H1 (cell line): ENCODE measurements at regions not wholly inside any gene's neighbourhood (a gene's known extent, or its start where the extent isn't known, plus 50 kb on each side); places are given as distances from the start of the nearest gene placed in this dataset.

Experiments used
- CTCF ChIA-PET: fragments of 300-600 bp; sonication (Branson Sonifier 250); formaldehyde crosslinking; loops from one replicate; lab custom pipeline; 2021; ENCODE audit not compliant: partially characterized antibody; lab: Charles Lee
- POLR2A ChIA-PET: fragments of 300-600 bp; sonication (Branson Sonifier 250); formaldehyde crosslinking; loops from one replicate; lab custom pipeline; 2021; ENCODE audit warnings: inconsistent platforms; ENCODE audit not compliant: partially characterized antibody; lab: Charles Lee
- DNase-seq, 2 experiments: peaks; one replicate each; pipeline versions ENCODE4 v3.0.0 to v3.0.0-alpha.2; 2010 to 2022; ENCODE audit warnings: low spot score in 2 of 2, low read depth in 1 of 2, mixed read lengths in 1 of 2
- FAIRE-seq: peaks from 2 replicates; lab custom pipeline; 2011; peaks lifted over from hg19 to GRCh38; lab: Jason Lieb, UNC
- H2AFZ ChIP-seq: 2 replicates; pipeline ENCODE4 v1.8.1; 2012; ENCODE audit warnings: low read length, inconsistent platforms
- H2AK5ac ChIP-seq: 2 replicates; pipeline ENCODE4 v1.6.1; 2013; ENCODE audit warnings: low read depth, low read length
- H2BK120ac ChIP-seq: replicated peaks from 2 replicates; pipeline ENCODE3; 2013; ENCODE audit warnings: low read depth, low read length, inconsistent platforms
- H2BK12ac ChIP-seq: 2 replicates; pipeline ENCODE4 v1.6.1; 2013; ENCODE audit warnings: low read depth, low read length
- H2BK15ac ChIP-seq: 2 replicates; pipeline ENCODE4 v1.6.1; 2013; ENCODE audit warnings: low read length
- H2BK20ac ChIP-seq: 2 replicates; pipeline ENCODE4 v1.6.1; 2013; ENCODE audit warnings: low read length
- H2BK5ac ChIP-seq: 2 replicates; pipeline ENCODE4 v1.6.1; 2013; ENCODE audit warnings: low read depth, low read length
- H3K14ac ChIP-seq: 2 replicates; pipeline ENCODE4 v1.6.1; 2013; ENCODE audit warnings: inconsistent platforms; ENCODE audit not compliant: insufficient read length
- H3K18ac ChIP-seq: 2 replicates; pipeline ENCODE4 v1.6.1; 2013; ENCODE audit warnings: low read length; ENCODE audit errors: extremely low read depth
- H3K23ac ChIP-seq: 2 replicates; pipeline ENCODE4 v1.6.1; 2013; ENCODE audit warnings: inconsistent platforms; ENCODE audit not compliant: insufficient read length
- H3K23me2 ChIP-seq: 2 replicates; pipeline ENCODE4 v1.6.1; 2013; ENCODE audit warnings: low read depth, low read length
- H3K27ac ChIP-seq: 2 replicates; pipeline ENCODE4 v1.6.1; 2011; ENCODE audit warnings: low read depth, low read length, inconsistent platforms
- H3K27me3 ChIP-seq, 4 experiments: replicated peaks in 1 of 4; 1 replicate in 1 of 4; 2 replicates in 3 of 4; pipeline versions ENCODE4 v1.6.1 to v1.8.1; 2011 to 2013; ENCODE audit warnings: low read length in 3 of 4, mild to moderate bottlenecking in 3 of 4, inconsistent platforms in 2 of 4, mixed read lengths in 2 of 4, moderate library complexity in 1 of 4; ENCODE audit not compliant: control insufficient read depth in 3 of 4, insufficient read depth in 3 of 4; ENCODE audit errors: extremely low read depth in 1 of 4
- H3K36me3 ChIP-seq, 4 experiments: 2 replicates each; pipeline versions ENCODE4 v1.6.1 to v1.8.1; 2011 to 2013; ENCODE audit warnings: mild to moderate bottlenecking in 4 of 4, low read length in 3 of 4, moderate library complexity in 2 of 4, control low read depth in 1 of 4, inconsistent platforms in 1 of 4; ENCODE audit not compliant: insufficient read depth in 4 of 4, control insufficient read depth in 2 of 4
- H3K4ac ChIP-seq: replicated peaks from 2 replicates; pipeline ENCODE3; 2013; ENCODE audit warnings: low read length, low read depth, mixed read lengths, inconsistent platforms; ENCODE audit not compliant: insufficient read length
- H3K4me1 ChIP-seq, 4 experiments: replicated peaks in 1 of 4; 1 replicate in 1 of 4; 2 replicates in 3 of 4; pipeline versions ENCODE4 v1.6.1 to v1.8.1; 2011 to 2013; ENCODE audit warnings: low read length in 3 of 4, inconsistent platforms in 2 of 4, mixed read lengths in 1 of 4; ENCODE audit not compliant: insufficient read depth in 4 of 4, control insufficient read depth in 3 of 4
- H3K4me2 ChIP-seq, 2 experiments: 2 replicates each; pipeline versions ENCODE4 v1.6.1 to v1.8.1; 2011 to 2013; ENCODE audit warnings: low read depth in 2 of 2, low read length in 2 of 2, control low read depth in 1 of 2, inconsistent platforms in 1 of 2, mild to moderate bottlenecking in 1 of 2; ENCODE audit not compliant: insufficient read depth in 1 of 2
- H3K4me3 ChIP-seq, 4 experiments: fragments of 200-600, 300-600 bp in 1 of 4; sonication (generic), shearing (Covaris generic), sonication (Bioruptor Twin) in 1 of 4; 2 replicates each; pipeline versions ENCODE4 v1.5.1 to v1.8.1; 2011 to 2016; ENCODE audit warnings: low read length in 4 of 4, low read depth in 3 of 4, control low read depth in 2 of 4, inconsistent platforms in 2 of 4, mild to moderate bottlenecking in 2 of 4, mixed read lengths in 1 of 4, moderate library complexity in 1 of 4; ENCODE audit not compliant: insufficient read depth in 2 of 4; ENCODE audit errors: extremely low read depth in 1 of 4
- H3K56ac ChIP-seq: replicated peaks from 2 replicates; pipeline ENCODE3; 2013; ENCODE audit warnings: low read depth, mild to moderate bottlenecking, mixed read lengths, low read length, inconsistent platforms; ENCODE audit not compliant: insufficient read length
- H3K79me1 ChIP-seq: 2 replicates; pipeline ENCODE4 v1.6.1; 2013; ENCODE audit warnings: low read depth, low read length, control low read depth
- H3K79me2 ChIP-seq, 2 experiments: 2 replicates each; pipeline versions ENCODE4 v1.6.1 to v1.8.1; 2012 to 2013; ENCODE audit warnings: low read length in 2 of 2, mild to moderate bottlenecking in 2 of 2, inconsistent platforms in 1 of 2; ENCODE audit not compliant: insufficient read depth in 2 of 2, control insufficient read depth in 1 of 2
- H3K9ac ChIP-seq, 4 experiments: replicated peaks in 1 of 4; 1 replicate in 1 of 4; 2 replicates in 3 of 4; pipeline versions ENCODE4 v1.6.1 to v1.8.1; 2011 to 2013; ENCODE audit warnings: low read depth in 3 of 4, low read length in 3 of 4, control low read depth in 2 of 4, mild to moderate bottlenecking in 2 of 4, moderate library complexity in 2 of 4, inconsistent platforms in 1 of 4; ENCODE audit errors: extremely low read depth in 1 of 4
- H3K9me3 ChIP-seq, 2 experiments: 2 replicates each; pipeline versions ENCODE4 v1.6.1 to v1.8.1; 2012 to 2013; ENCODE audit warnings: mild to moderate bottlenecking in 2 of 2, moderate library complexity in 2 of 2, control low read depth in 1 of 2, inconsistent platforms in 1 of 2, low read depth in 1 of 2, low read length in 1 of 2, mixed read lengths in 1 of 2; ENCODE audit not compliant: insufficient read depth in 2 of 2
- H4K20me1 ChIP-seq, 2 experiments: replicated peaks in 1 of 2; 2 replicates each; pipeline versions ENCODE3 to v1.8.1; 2011 to 2013; ENCODE audit warnings: inconsistent platforms in 2 of 2, low read length in 2 of 2, mild to moderate bottlenecking in 1 of 2; ENCODE audit not compliant: insufficient read depth in 2 of 2, control insufficient read depth in 1 of 2
- H4K5ac ChIP-seq: 2 replicates; pipeline ENCODE4 v1.6.1; 2013; ENCODE audit warnings: low read length, low read depth, mixed read lengths, inconsistent platforms; ENCODE audit not compliant: insufficient read length
- H4K8ac ChIP-seq: 2 replicates; pipeline ENCODE4 v1.8.0; 2013; ENCODE audit warnings: mild to moderate bottlenecking, moderate library complexity, low read length, inconsistent platforms; ENCODE audit not compliant: insufficient read depth; ENCODE audit errors: extremely low read depth
- H4K91ac ChIP-seq: replicated peaks from 2 replicates; pipeline ENCODE3; 2013; ENCODE audit warnings: low read length, mixed read lengths, inconsistent platforms; ENCODE audit not compliant: insufficient read length
- BACH1 ChIP-seq: IDR thresholded peaks from 2 replicates; pipeline ENCODE4 v1.6.1; 2012; ENCODE audit warnings: low read length, improper control_type of control experiment
- POU5F1 ChIP-seq: IDR thresholded peaks from 2 replicates; pipeline ENCODE4 v1.6.1; 2011; ENCODE audit warnings: low read depth, mild to moderate bottlenecking, low read length, moderate library complexity
- SIRT6 ChIP-seq: IDR thresholded peaks from one replicate; pipeline ENCODE4 v1.7.1; 2012; ENCODE audit warnings: low read length, inconsistent platforms
- SP2 ChIP-seq: IDR thresholded peaks from 2 replicates; pipeline ENCODE4 v1.6.1; 2012; ENCODE audit warnings: mild to moderate bottlenecking, low read length, inconsistent platforms
- ZNF274 ChIP-seq: IDR thresholded peaks from 2 replicates; pipeline ENCODE4 v1.7.0; 2012; ENCODE audit warnings: low read length, borderline replicate concordance; ENCODE audit errors: extremely low read depth
- WGBS, 2 experiments: shearing (Covaris generic) in 1 of 2; methylation state at CpG; one replicate each; pipeline versions ENCODE4 v1.1.6 to v1.1.7; 2013 to 2015; ENCODE audit warnings: low lambda C conversion rate in 2 of 2, mixed read lengths in 2 of 2, inconsistent platforms in 1 of 2, low coverage in 1 of 2, missing lambda C conversion rate in 1 of 2; ENCODE audit not compliant: insufficient replicate concordance in 2 of 2, insufficient coverage in 1 of 2, insufficient read length in 1 of 2; ENCODE audit errors: extremely low coverage in 1 of 2, missing lambda C conversion rate in 1 of 2; 5-methylcytosine and 5-hydroxymethylcytosine counted together

GRCh38 chr18:73220663-73221062 lies 352.9 kb upstream of the NETO1 start:
- no peaks in the 10 kb centered on the region for H4K20me1 ChIP-seq
- peak; percentile 74 for TF ChIP-seq ZNF274
- TF ChIP-seq SIRT6, result no peak
- TF ChIP-seq SP2, result no peak
- no peak for TF ChIP-seq BACH1
- no peak for TF ChIP-seq POU5F1
- TF ChIP-seq, all 59 proteins: peak for 1
- no peak overlapping the region for H4K8ac ChIP-seq
- no peak overlapping the region for H3K27ac ChIP-seq
- no peak overlapping the region for H3K56ac ChIP-seq
- H2BK12ac ChIP-seq, result no peak overlapping the region
- ChIA-PET POLR2A (no interaction called here), CTCF (no interaction called here)
- FAIRE-seq, result no peak
- no peak overlapping the region for H2BK20ac ChIP-seq
- H2AFZ ChIP-seq, result no peak overlapping the region
- no peak overlapping the region for H3K23ac ChIP-seq
- no peaks in the 10 kb centered on the region for H3K79me2 ChIP-seq
- H2AK5ac ChIP-seq, result no peak overlapping the region
- no peak overlapping the region for H3K14ac ChIP-seq
- no peak overlapping the region for H3K4me2 ChIP-seq
- no peaks in the 10 kb centered on the region for H3K36me3 ChIP-seq
- no peak overlapping the region for H3K18ac ChIP-seq
- no peaks in the 10 kb centered on the region for H3K79me1 ChIP-seq
- peaks cover 17 to 21% of the 10 kb centered on the region in 2 experiments for H3K9me3 ChIP-seq
- no peak for DNase-seq
- H3K4ac ChIP-seq, result no peak overlapping the region
- no peak overlapping the region for H3K9ac ChIP-seq
- no peak overlapping the region for H3K4me3 ChIP-seq
- no peak overlapping the region for H2BK120ac ChIP-seq
- H2BK5ac ChIP-seq, result no peak overlapping the region
- H2BK15ac ChIP-seq, result no peak overlapping the region
- WGBS, 2 experiments, result 83% methylated on average over 5 of the region's 5 CpGs; no CpG with 5 or more reads in 1 of the 2 experiments
- H3K4me1 ChIP-seq, result no peaks in the 10 kb centered on the region
- no peaks in the 10 kb centered on the region for H3K27me3 ChIP-seq
- no peaks in the 10 kb centered on the region for H3K23me2 ChIP-seq
- H4K5ac ChIP-seq, result no peak overlapping the region
- H4K91ac ChIP-seq, result no peak overlapping the region
